ENCODE measurements at regions not wholly inside any gene's neighbourhood (a gene's known extent, or its start where the extent isn't known, plus 50 kb on each side); places are given as distances from the start of the nearest gene placed in this dataset.
"Not testable (repeated sequence)": the region's sequence is repeated elsewhere in the genome, so short reads cannot be mapped to it uniquely, and the experiment has no call there.

DNA sequence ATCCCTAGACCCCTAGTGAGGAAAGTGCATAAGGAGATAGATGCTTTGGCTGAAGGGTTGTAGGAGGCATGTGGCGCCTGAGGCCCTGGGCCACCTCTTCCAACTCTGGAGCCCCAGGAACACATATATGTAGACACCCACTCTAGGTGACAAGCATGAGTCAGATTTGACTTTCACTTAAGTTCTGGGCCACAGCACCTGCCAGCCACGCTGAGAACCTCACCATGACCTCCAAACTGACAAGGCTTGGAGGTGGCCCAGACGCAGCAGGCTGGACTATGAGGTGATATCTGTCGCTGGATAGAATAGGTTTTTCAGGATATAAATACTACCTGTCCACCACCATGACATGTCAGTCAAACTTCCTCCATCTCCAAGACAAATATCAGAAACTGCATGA is 894.0 kb upstream of the ZNF722 start:
- no peak for DNase-seq

DNA sequence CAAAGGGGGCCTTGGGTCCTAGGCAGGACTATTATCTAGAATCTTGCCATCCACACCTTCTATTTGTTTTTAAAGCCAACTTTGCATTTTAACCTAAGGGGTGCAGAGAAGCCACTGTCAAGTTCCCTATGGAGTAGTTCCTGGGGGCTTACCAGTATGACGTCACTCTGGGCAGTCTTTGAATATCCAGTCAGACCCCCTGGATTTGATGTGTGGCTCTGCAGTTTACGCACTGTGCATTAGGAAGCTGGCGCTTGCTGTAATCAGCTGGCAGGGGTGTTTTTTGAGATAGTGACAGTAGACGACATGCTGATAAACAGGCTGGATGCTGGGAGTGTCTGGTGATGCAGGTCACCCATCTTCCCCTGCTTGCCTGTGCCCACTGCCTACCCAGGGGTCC is 892.7 kb upstream of the ZNF722 start:
- DNase-seq, result no peak

DNA sequence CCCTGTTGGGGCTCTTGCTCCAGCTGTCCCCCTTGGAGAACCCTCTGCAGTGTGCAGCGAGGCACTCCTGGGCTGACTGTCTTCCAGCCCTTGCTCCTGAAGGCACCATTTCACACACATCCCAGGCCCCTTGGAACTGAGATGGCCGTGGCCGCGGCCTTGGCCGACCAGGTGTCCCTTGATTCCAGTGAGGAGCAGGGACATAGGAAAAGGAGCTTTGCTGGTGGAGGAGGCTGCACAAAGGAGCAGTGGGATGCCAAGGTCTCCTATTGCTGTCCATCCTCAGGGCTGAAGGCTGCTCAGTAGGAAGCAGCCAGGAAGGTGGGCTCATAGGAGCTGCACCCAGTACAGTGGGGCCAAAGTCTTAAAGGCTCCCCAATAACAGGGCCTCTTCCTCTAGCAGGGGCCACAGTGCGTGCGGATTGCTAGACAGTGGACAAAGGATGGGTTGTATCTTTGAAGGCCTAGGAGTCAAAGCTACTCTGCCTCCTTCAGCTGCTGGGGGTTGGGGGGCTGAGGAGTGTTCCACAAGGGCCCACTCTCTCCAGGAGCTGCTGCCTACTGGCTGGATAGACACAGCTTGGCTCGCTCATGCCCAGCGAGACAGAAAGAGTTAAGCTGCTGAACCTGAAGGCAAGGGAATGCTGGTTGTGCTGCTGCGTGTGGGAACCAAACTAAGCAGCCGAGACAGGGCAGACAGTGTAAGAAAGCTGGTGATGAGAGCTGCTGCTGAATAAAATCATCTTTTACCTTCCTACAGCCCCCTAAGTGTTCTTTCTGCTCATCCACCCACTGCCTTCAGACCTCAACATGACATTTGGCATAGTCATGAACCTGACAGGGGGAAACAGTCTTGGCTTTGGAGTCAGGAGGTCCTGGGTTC is 891.9 kb upstream of the ZNF722 start:
- no peak for DNase-seq

- not testable (repeated sequence) for DNase-seq
These were observed 887.1 kb upstream of the ZNF722 start for GRCh38 chr7:63111511-63111910.

- no peak for DNase-seq
These were observed 885.6 kb upstream of the ZNF722 start for GRCh38 chr7:63112764-63113712.

- no peak for DNase-seq
These were observed 884.9 kb upstream of the ZNF722 start for GRCh38 chr7:63113713-63114285.

DNA sequence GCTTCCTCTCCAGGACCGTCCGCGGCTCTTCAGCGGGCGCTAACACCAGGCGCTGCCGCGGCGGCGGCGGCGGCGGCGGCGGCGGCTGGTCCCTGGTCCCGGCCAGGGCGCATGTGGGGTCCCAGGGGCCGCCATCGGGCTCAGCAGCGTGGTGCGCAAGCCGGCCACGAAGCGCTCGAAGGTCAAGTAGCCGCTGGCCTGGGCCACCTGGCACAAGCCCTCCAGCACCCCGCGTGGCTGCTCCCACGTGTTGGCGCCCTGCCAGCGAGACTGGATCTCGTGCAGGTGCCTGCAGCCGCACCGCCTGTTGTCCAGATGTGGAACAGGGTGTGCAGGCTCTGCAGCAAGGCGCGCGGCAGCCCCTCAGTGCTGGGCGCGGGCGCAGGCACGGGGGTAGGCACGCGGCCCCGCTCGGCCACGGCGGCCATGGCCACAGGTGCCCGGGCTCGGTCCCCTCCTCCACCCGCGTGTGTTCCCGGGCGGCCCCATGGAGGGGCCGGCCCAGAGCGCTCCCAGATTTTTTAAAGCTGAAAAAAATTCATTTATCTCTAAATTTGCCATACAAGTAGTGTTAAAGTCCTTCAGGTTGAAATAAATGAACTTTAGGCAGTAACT is 884.2 kb upstream of the ZNF722 start:
- no peak for DNase-seq
